K562 (cell line): ENCODE measurements at regions not wholly inside any gene's neighbourhood (a gene's known extent, or its start where the extent isn't known, plus 50 kb on each side); places are given as distances from the start of the nearest gene placed in this dataset.

Experiments
- CREB1 ChIP-seq, 2 experiments: sonication (generic) in 1 of 2; formaldehyde crosslinking in 1 of 2; IDR thresholded peaks; 2 replicates each; pipeline versions ENCODE4 v1.6.1 to v1.8.0; 2012 to 2022; ENCODE audit warnings: inconsistent platforms in 1 of 2, mild to moderate bottlenecking in 1 of 2, missing genetic modification reagents in 1 of 2, moderate library complexity in 1 of 2
- EP300 ChIP-seq: IDR thresholded peaks from 2 replicates; pipeline ENCODE4 v1.6.1; 2012; ENCODE audit warnings: low read length, improper control_type of control experiment
- EZH2 ChIP-seq: IDR thresholded peaks from 2 replicates; pipeline ENCODE4 v1.6.1; 2012; ENCODE audit warnings: low read depth, mild to moderate bottlenecking, inconsistent platforms, low read length, borderline replicate concordance
- HLTF ChIP-seq: fragments of 450-650 bp; IDR thresholded peaks from 2 replicates; pipeline ENCODE4 v1.6.1; 2016
- KDM5B ChIP-seq: fragments of 200-600 bp; sonication (generic); IDR thresholded peaks from 2 replicates; pipeline ENCODE4 v1.6.1; 2012; ENCODE audit warnings: low read depth, mild to moderate bottlenecking, moderate library complexity, low read length, control low read depth, inconsistent platforms; ENCODE audit not compliant: insufficient replicate concordance
- MIER1 ChIP-seq: fragments of 450-650 bp; IDR thresholded peaks from 2 replicates; pipeline ENCODE4 v1.6.1; 2016; ENCODE audit warnings: antibody characterized with exemption, mild to moderate bottlenecking, low read depth
- MYNN ChIP-seq, 2 experiments: sonication (generic); formaldehyde crosslinking in 1 of 2; IDR thresholded peaks; 2 replicates each; pipeline versions ENCODE4 v1.5.0 to v1.6.1; 2016 to 2020; ENCODE audit warnings: antibody characterized with exemption in 1 of 2, missing genetic modification reagents in 1 of 2
- POLR2AphosphoS5 ChIP-seq: IDR thresholded peaks from 2 replicates; pipeline ENCODE4 v1.6.1; 2011; ENCODE audit warnings: mild to moderate bottlenecking, low read depth, low read length, moderate library complexity; ENCODE audit not compliant: control insufficient read depth, insufficient read depth
- RCOR1 ChIP-seq, 2 experiments: IDR thresholded peaks; 2 replicates each; pipeline ENCODE4 v1.6.1; 2012; ENCODE audit warnings: low read depth in 2 of 2, low read length in 2 of 2, borderline replicate concordance in 1 of 2, improper control_type of control experiment in 1 of 2
- TOE1 ChIP-seq, 2 experiments: fragments of 450-650 bp in 1 of 2; sonication (generic) in 1 of 2; formaldehyde crosslinking in 1 of 2; IDR thresholded peaks; 2 replicates each; pipeline versions ENCODE4 v1.7.1 to v1.8.0; 2016 to 2022; ENCODE audit warnings: borderline replicate concordance in 2 of 2, mild to moderate bottlenecking in 2 of 2, antibody characterized with exemption in 1 of 2, inconsistent platforms in 1 of 2, low read depth in 1 of 2, missing genetic modification reagents in 1 of 2, moderate library complexity in 1 of 2
- TF ChIP-seq, protein P1 (sequence below), 3 experiments: IDR thresholded peaks in 2 of 3; conservative IDR thresholded peaks in 1 of 3; 2 replicates each; pipeline ENCODE4 v1.5.1; 2011 to 2012; ENCODE audit warnings: low read length in 3 of 3, mild to moderate bottlenecking in 3 of 3, control low read depth in 2 of 3, improper control_type of control experiment in 1 of 3, inconsistent platforms in 1 of 3, low read depth in 1 of 3, mixed read lengths in 1 of 3, moderate library complexity in 1 of 3; ENCODE audit not compliant: insufficient read depth in 2 of 3

DNA sequence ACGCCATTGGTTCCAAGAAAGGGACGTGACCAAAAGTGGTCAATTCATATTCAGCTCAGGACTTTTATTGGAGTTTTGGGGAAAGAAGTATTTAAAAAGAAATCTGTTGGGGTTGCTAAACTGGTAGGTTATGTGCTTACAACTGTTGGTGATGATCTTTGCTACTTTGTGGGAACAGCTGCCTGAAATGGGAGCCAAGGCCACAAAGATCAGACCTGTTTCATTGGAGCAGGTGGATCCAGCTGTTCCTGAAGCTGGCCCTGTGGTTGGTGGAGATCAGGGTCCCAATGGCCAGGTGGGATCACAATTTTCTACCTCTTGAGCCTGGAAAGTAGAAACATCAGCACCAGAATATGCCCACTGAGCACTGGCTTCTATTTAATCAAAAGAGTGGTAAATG lies 144.5 kb downstream of the PSAT1 start:
- TF ChIP-seq EP300 (no peak), HLTF (no peak), CREB1 (IDR thresholded peaks at IDR 0.05) (no peak), CREB1 (CRISPR knock-in tag; IDR thresholded peaks at IDR 0.05) (no peak), MYNN (IDR thresholded peaks at IDR 0.05) (no peak), MYNN (CRISPR knock-in tag; IDR thresholded peaks at IDR 0.05) (no peak), RCOR1 (IDR thresholded peaks at IDR 0.05; ENCODE audit: borderline replicate concordance in 1 of 2, low read depth in 2 of 2, low read length in 2 of 2) (no peak), KDM5B (no peak), TOE1 (IDR thresholded peaks at IDR 0.05; ENCODE audit: borderline replicate concordance) (no peak), TOE1 (CRISPR knock-in tag; IDR thresholded peaks at IDR 0.05; ENCODE audit: borderline replicate concordance, low read depth) (no peak), MIER1 (no peak), EZH2 (no peak), POLR2AphosphoS5 (no peak)
- TF ChIP-seq, protein P1, sequence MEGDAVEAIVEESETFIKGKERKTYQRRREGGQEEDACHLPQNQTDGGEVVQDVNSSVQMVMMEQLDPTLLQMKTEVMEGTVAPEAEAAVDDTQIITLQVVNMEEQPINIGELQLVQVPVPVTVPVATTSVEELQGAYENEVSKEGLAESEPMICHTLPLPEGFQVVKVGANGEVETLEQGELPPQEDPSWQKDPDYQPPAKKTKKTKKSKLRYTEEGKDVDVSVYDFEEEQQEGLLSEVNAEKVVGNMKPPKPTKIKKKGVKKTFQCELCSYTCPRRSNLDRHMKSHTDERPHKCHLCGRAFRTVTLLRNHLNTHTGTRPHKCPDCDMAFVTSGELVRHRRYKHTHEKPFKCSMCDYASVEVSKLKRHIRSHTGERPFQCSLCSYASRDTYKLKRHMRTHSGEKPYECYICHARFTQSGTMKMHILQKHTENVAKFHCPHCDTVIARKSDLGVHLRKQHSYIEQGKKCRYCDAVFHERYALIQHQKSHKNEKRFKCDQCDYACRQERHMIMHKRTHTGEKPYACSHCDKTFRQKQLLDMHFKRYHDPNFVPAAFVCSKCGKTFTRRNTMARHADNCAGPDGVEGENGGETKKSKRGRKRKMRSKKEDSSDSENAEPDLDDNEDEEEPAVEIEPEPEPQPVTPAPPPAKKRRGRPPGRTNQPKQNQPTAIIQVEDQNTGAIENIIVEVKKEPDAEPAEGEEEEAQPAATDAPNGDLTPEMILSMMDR (IDR thresholded peaks at IDR 0.05 in 2 of 3, conservative IDR thresholded peaks at IDR 0.05 in 1 of 3; ENCODE audit: insufficient read depth in 2 of 3, low read depth in 1 of 3, low read length in 3 of 3) = no peak
